ENCODE measurements at regions not wholly inside any gene's neighbourhood (a gene's known extent, or its start where the extent isn't known, plus 50 kb on each side); places are given as distances from the start of the nearest gene placed in this dataset.

GRCh38 chr4:110268790-110269189 lies 70.4 kb upstream of the ELOVL6 start:
- no peak for DNase-seq (ENCODE audit: low spot score)
- Mint-ChIP-seq H3K4me1 (ENCODE audit: low read depth) (peaks cover 4% of the 10 kb centered on the region), H3K27me3 (ENCODE audit: low read depth) (no peaks in the 10 kb centered on the region), H3K27ac (ENCODE audit: unreplicated experiment) (no peak overlapping the region), H3K9me3 (ENCODE audit: low read depth) (peaks cover 4% of the 10 kb centered on the region), H3K4me3 (ENCODE audit: unreplicated experiment) (no peak overlapping the region), H3K36me3 (ENCODE audit: low read depth) (peaks cover 2% of the 10 kb centered on the region)
- TF ChIP-seq CTCF (IDR thresholded peaks at IDR 0.05) = no peak

GRCh38 chr4:110268352-110268751 lies 69.9 kb upstream of the ELOVL6 start:
- Mint-ChIP-seq H3K36me3 (ENCODE audit: low read depth) (peaks cover 2% of the 10 kb centered on the region), H3K9me3 (ENCODE audit: low read depth) (peaks cover 9% of the 10 kb centered on the region), H3K4me3 (ENCODE audit: unreplicated experiment) (no peak overlapping the region), H3K4me1 (ENCODE audit: low read depth) (peaks cover 4% of the 10 kb centered on the region), H3K27ac (ENCODE audit: unreplicated experiment) (no peak overlapping the region), H3K27me3 (ENCODE audit: low read depth) (no peaks in the 10 kb centered on the region)
- DNase-seq (ENCODE audit: low spot score) = no peak
- no peak for TF ChIP-seq CTCF (IDR thresholded peaks at IDR 0.05)

GRCh38 chr4:110266136-110266535 lies 67.7 kb upstream of the ELOVL6 start:
- Mint-ChIP-seq H3K27ac (ENCODE audit: unreplicated experiment) (no peak overlapping the region), H3K4me3 (ENCODE audit: unreplicated experiment) (no peak overlapping the region), H3K36me3 (ENCODE audit: low read depth) (peaks cover 2% of the 10 kb centered on the region), H3K27me3 (ENCODE audit: low read depth) (no peaks in the 10 kb centered on the region), H3K4me1 (ENCODE audit: low read depth) (peaks cover 4% of the 10 kb centered on the region), H3K9me3 (ENCODE audit: low read depth) (peaks cover 10% of the 10 kb centered on the region)
- DNase-seq (ENCODE audit: low spot score) = no peak
- TF ChIP-seq CTCF (IDR thresholded peaks at IDR 0.05) = no peak

GRCh38 chr4:110265001-110265400 lies 66.6 kb upstream of the ELOVL6 start:
- Mint-ChIP-seq H3K4me3 (ENCODE audit: unreplicated experiment) (no peak overlapping the region), H3K36me3 (ENCODE audit: low read depth) (peaks cover 2% of the 10 kb centered on the region), H3K27me3 (ENCODE audit: low read depth) (no peaks in the 10 kb centered on the region), H3K9me3 (ENCODE audit: low read depth) (peaks cover 10% of the 10 kb centered on the region), H3K27ac (ENCODE audit: unreplicated experiment) (no peak overlapping the region), H3K4me1 (ENCODE audit: low read depth) (no peaks in the 10 kb centered on the region)
- no peak for TF ChIP-seq CTCF (IDR thresholded peaks at IDR 0.05)
- no peak for DNase-seq (ENCODE audit: low spot score)

- H3K27ac Mint-ChIP-seq (ENCODE audit: unreplicated experiment) = no peak overlapping the region
- TF ChIP-seq CTCF (IDR thresholded peaks at IDR 0.05) = no peak
- H3K4me3 Mint-ChIP-seq (ENCODE audit: unreplicated experiment) = no peak overlapping the region
- H3K4me1 Mint-ChIP-seq (ENCODE audit: low read depth) = no peaks in the 10 kb centered on the region
- H3K9me3 Mint-ChIP-seq (ENCODE audit: low read depth) = peaks cover 10% of the 10 kb centered on the region
- H3K27me3 Mint-ChIP-seq (ENCODE audit: low read depth) = no peaks in the 10 kb centered on the region
- peaks cover 2% of the 10 kb centered on the region for H3K36me3 Mint-ChIP-seq (ENCODE audit: low read depth)
- DNase-seq (ENCODE audit: low spot score) = no peak
Observed at GRCh38 chr4:110260299-110260698, 61.9 kb upstream of the ELOVL6 start.
